ENCODE measurements at regions not wholly inside any gene's neighbourhood (a gene's known extent, or its start where the extent isn't known, plus 50 kb on each side); places are given as distances from the start of the nearest gene placed in this dataset.

DNA sequence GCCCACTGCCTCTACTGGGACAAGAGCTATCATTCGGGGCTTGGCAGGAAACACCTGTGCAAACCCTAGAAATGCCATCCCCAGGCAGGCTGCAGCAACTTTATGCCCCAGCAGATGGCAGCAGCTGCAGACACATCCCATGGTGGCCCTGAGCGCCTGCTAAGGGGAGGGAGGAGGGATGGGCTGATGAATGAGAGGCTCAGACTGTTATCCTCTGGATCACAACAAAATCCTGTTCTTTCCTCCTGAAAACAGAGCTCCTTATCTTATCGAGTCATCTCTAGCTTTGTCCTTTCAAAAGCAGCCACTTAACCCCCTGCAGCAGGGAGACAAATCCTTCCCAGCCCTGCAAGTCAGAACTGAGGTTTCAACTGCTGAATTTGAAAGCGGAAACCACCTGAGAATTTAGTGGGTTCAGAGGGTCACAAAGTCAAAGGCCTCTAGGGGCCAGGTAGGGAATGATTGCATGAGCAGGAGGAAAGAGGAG, 90.6 kb upstream of the PROK2 start:
- Histone ChIP-seq H3K9me3 (ENCODE audit: control insufficient read depth, insufficient read depth, low read length) (no peaks in the 10 kb centered on the region), H3K36me3 (ENCODE audit: control insufficient read depth, insufficient read depth, low read length) (no peaks in the 10 kb centered on the region), H3K27ac (ENCODE audit: low read length) (no peak overlapping the region), H3K27me3 (ENCODE audit: control insufficient read depth, insufficient read depth, low read length) (no peaks in the 10 kb centered on the region), H3K4me1 (ENCODE audit: control insufficient read depth, insufficient read depth, low read length) (peaks cover 3% of the 10 kb centered on the region; the same call in 1 of the 2 replicates), H3K4me3 (ENCODE audit: low read length) (no peak overlapping the region)
- no CpG with 5 or more reads among the region's 4 CpGs for WGBS (ENCODE audit: insufficient coverage, insufficient read length)
- DNase-seq (ENCODE audit: low read depth, low spot score): peak; percentile 82

DNA sequence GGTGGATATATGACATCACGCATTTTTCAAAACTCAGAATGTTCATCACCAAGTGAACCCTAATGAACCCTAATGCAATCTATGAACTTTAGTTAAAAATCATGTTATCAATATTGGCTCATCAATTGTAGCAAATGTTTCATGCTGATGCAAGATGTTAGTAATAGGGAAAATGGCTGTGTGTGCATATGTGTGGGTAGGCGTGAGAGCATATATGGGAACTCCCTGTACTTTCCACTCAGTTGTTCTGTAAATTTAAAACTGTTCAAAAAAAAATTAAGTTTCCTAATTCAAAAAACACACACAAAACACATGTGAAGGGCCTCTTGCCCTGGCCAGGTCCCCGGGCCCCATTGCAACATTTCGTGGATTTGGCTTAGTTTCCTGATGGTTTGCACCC, 89.7 kb upstream of the PROK2 start:
- Histone ChIP-seq H3K36me3 (ENCODE audit: control insufficient read depth, insufficient read depth, low read length) (no peaks in the 10 kb centered on the region), H3K9me3 (ENCODE audit: control insufficient read depth, insufficient read depth, low read length) (no peaks in the 10 kb centered on the region), H3K4me1 (ENCODE audit: control insufficient read depth, insufficient read depth, low read length) (peaks cover 3% of the 10 kb centered on the region; the same call in 1 of the 2 replicates), H3K27me3 (ENCODE audit: control insufficient read depth, insufficient read depth, low read length) (no peaks in the 10 kb centered on the region), H3K27ac (ENCODE audit: low read length) (no peak overlapping the region), H3K4me3 (ENCODE audit: low read length) (no peak overlapping the region)
- DNase-seq (ENCODE audit: low read depth, low spot score): no peak
- WGBS (ENCODE audit: insufficient coverage, insufficient read length): no CpG with 5 or more reads among the region's 4 CpGs

GRCh38 chr3:71873093-71873611, 88.2 kb upstream of the PROK2 start:
- WGBS (ENCODE audit: insufficient coverage, insufficient read length): no CpG with 5 or more reads among the region's 10 CpGs
- DNase-seq (ENCODE audit: low read depth, low spot score): no peak
- H3K4me1 ChIP-seq (ENCODE audit: control insufficient read depth, insufficient read depth, low read length): 0 out of 2 replicates have a peak, but pooled peaks cover 3% of the 10 kb centered on the region

GRCh38 chr3:71872256-71872655, 87.3 kb upstream of the PROK2 start:
- no peaks in the 10 kb centered on the region for H3K9me3 ChIP-seq (ENCODE audit: control insufficient read depth, insufficient read depth, low read length)
- no peaks in the 10 kb centered on the region for H3K27me3 ChIP-seq (ENCODE audit: control insufficient read depth, insufficient read depth, low read length)
- DNase-seq (ENCODE audit: low read depth, low spot score): no peak
- no CpG with 5 or more reads among the region's 2 CpGs for WGBS (ENCODE audit: insufficient coverage, insufficient read length)
- H3K36me3 ChIP-seq (ENCODE audit: control insufficient read depth, insufficient read depth, low read length): no peaks in the 10 kb centered on the region
- no peak overlapping the region for H3K27ac ChIP-seq (ENCODE audit: low read length)
- H3K4me1 ChIP-seq (ENCODE audit: control insufficient read depth, insufficient read depth, low read length): 0 out of 2 replicates have a peak, but pooled peaks cover 3% of the 10 kb centered on the region
- H3K4me3 ChIP-seq (ENCODE audit: low read length): no peak overlapping the region

More at GRCh38 chr3:71873093-71873611, 88.2 kb upstream of the PROK2 start:
- H3K36me3 ChIP-seq (ENCODE audit: control insufficient read depth, insufficient read depth, low read length): no peaks in the 10 kb centered on the region
- H3K9me3 ChIP-seq (ENCODE audit: control insufficient read depth, insufficient read depth, low read length): no peaks in the 10 kb centered on the region
- no peaks in the 10 kb centered on the region for H3K27me3 ChIP-seq (ENCODE audit: control insufficient read depth, insufficient read depth, low read length)
- no peak overlapping the region for H3K27ac ChIP-seq (ENCODE audit: low read length)
- H3K4me3 ChIP-seq (ENCODE audit: low read length): no peak overlapping the region

DNA sequence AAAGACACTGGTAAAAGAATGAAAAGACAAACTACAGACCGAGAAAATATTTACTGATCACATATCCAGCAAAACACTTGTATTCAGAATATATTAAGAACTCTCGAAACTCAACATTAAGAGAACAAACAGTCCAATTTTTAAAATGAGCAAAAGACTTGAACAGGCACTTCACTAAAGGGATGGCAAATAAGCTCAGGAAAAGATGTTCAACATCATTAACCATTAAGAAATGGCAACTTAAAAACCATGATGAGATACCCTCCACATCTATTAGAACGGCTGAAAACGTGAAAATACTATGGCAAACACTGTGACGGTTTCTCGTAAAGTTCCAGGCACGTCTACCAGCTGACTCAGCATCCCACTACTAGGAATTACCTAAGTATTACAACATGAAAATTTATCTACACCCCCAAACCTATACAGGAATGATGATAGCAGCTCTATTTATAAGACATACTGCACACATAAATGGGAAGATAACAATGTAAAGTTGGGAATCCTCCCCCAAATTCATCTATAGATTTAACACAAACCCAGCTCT, 86.1 kb upstream of the PROK2 start:
- no peaks in the 10 kb centered on the region for H3K27me3 ChIP-seq (ENCODE audit: control insufficient read depth, insufficient read depth, low read length)
- no peaks in the 10 kb centered on the region for H3K36me3 ChIP-seq (ENCODE audit: control insufficient read depth, insufficient read depth, low read length)
- WGBS (ENCODE audit: insufficient coverage, insufficient read length): no CpG with 5 or more reads among the region's 7 CpGs
- no peak overlapping the region for H3K27ac ChIP-seq (ENCODE audit: low read length)
- H3K4me3 ChIP-seq (ENCODE audit: low read length): no peak overlapping the region
- H3K4me1 ChIP-seq (ENCODE audit: control insufficient read depth, insufficient read depth, low read length): 0 out of 2 replicates have a peak, but pooled peaks cover 3% of the 10 kb centered on the region
- no peak for DNase-seq (ENCODE audit: low read depth, low spot score)
- no peaks in the 10 kb centered on the region for H3K9me3 ChIP-seq (ENCODE audit: control insufficient read depth, insufficient read depth, low read length)

GRCh38 chr3:71868876-71869275, 83.9 kb upstream of the PROK2 start:
- Histone ChIP-seq H3K27ac (ENCODE audit: low read length) (no peak overlapping the region), H3K36me3 (ENCODE audit: control insufficient read depth, insufficient read depth, low read length) (no peaks in the 10 kb centered on the region), H3K4me3 (ENCODE audit: low read length) (no peak overlapping the region), H3K27me3 (ENCODE audit: control insufficient read depth, insufficient read depth, low read length) (no peaks in the 10 kb centered on the region), H3K9me3 (ENCODE audit: control insufficient read depth, insufficient read depth, low read length) (no peaks in the 10 kb centered on the region), H3K4me1 (ENCODE audit: control insufficient read depth, insufficient read depth, low read length) (0 out of 2 replicates have a peak, but pooled peaks cover 3% of the 10 kb centered on the region)
- DNase-seq (ENCODE audit: low read depth, low spot score): no peak
- no CpG with 5 or more reads among the region's 3 CpGs for WGBS (ENCODE audit: insufficient coverage, insufficient read length)

DNA sequence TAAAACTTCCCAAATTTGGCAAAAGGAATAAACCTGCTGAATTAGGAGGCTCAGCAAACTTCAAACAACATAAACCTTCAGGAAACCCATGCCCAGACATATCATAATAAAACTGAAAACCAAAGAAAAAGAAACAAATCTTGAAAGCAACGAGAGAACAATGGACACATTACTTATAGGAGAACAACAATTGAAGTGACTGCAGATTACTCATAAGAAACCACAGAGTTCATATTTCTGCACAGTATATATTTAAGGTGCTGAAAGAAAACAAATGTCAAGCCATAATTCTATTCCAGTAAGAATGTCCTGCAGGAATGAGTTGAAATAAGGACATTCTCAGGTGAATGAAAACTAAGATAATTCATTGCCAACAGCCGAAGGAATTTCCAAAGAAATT, 80.8 kb upstream of the PROK2 start:
- no peaks in the 10 kb centered on the region for H3K36me3 ChIP-seq (ENCODE audit: control insufficient read depth, insufficient read depth, low read length)
- no peaks in the 10 kb centered on the region for H3K27me3 ChIP-seq (ENCODE audit: control insufficient read depth, insufficient read depth, low read length)
- no peak for DNase-seq (ENCODE audit: low read depth, low spot score)
- peaks cover 3% of the 10 kb centered on the region; the same call in 1 of the 2 replicates for H3K9me3 ChIP-seq (ENCODE audit: control insufficient read depth, insufficient read depth, low read length)
- no peak overlapping the region for H3K27ac ChIP-seq (ENCODE audit: low read length)
- no CpG with 5 or more reads among the region's 2 CpGs for WGBS (ENCODE audit: insufficient coverage, insufficient read length)
- peaks cover 2% of the 10 kb centered on the region; the same call in 1 of the 2 replicates for H3K4me1 ChIP-seq (ENCODE audit: control insufficient read depth, insufficient read depth, low read length)
- no peak overlapping the region for H3K4me3 ChIP-seq (ENCODE audit: low read length)

GRCh38 chr3:71863563-71864190, 78.7 kb upstream of the PROK2 start:
- WGBS (ENCODE audit: insufficient coverage, insufficient read length): no CpG with 5 or more reads among the region's 5 CpGs
- H3K4me1 ChIP-seq (ENCODE audit: control insufficient read depth, insufficient read depth, low read length): peaks cover 3% of the 10 kb centered on the region; the same call in 1 of the 2 replicates
- no peak overlapping the region for H3K27ac ChIP-seq (ENCODE audit: low read length)
- no peaks in the 10 kb centered on the region for H3K36me3 ChIP-seq (ENCODE audit: control insufficient read depth, insufficient read depth, low read length)
- no peak overlapping the region for H3K4me3 ChIP-seq (ENCODE audit: low read length)
- DNase-seq (ENCODE audit: low read depth, low spot score): no peak
- H3K27me3 ChIP-seq (ENCODE audit: control insufficient read depth, insufficient read depth, low read length): no peaks in the 10 kb centered on the region
- H3K9me3 ChIP-seq (ENCODE audit: control insufficient read depth, insufficient read depth, low read length): peaks cover 4% of the 10 kb centered on the region; the same call in 1 of the 2 replicates

GRCh38 chr3:71862371-71863140, 77.6 kb upstream of the PROK2 start:
- Histone ChIP-seq H3K9me3 (ENCODE audit: control insufficient read depth, insufficient read depth, low read length) (peaks cover 4% of the 10 kb centered on the region; the same call in 1 of the 2 replicates), H3K27ac (ENCODE audit: low read length) (no peak overlapping the region), H3K36me3 (ENCODE audit: control insufficient read depth, insufficient read depth, low read length) (no peaks in the 10 kb centered on the region), H3K4me1 (ENCODE audit: control insufficient read depth, insufficient read depth, low read length) (peaks cover 4% of the 10 kb centered on the region; the same call in 1 of the 2 replicates), H3K4me3 (ENCODE audit: low read length) (no peak overlapping the region), H3K27me3 (ENCODE audit: control insufficient read depth, insufficient read depth, low read length) (no peaks in the 10 kb centered on the region)
- WGBS (ENCODE audit: insufficient coverage, insufficient read length): no CpG with 5 or more reads among the region's 2 CpGs
- no peak for DNase-seq (ENCODE audit: low read depth, low spot score)

- H3K27ac ChIP-seq (ENCODE audit: low read length): no peak overlapping the region
- DNase-seq (ENCODE audit: low read depth, low spot score): no peak
- WGBS (ENCODE audit: insufficient coverage, insufficient read length): no CpG with 5 or more reads among the region's 3 CpGs
- peaks cover 4% of the 10 kb centered on the region; the same call in 1 of the 2 replicates for H3K9me3 ChIP-seq (ENCODE audit: control insufficient read depth, insufficient read depth, low read length)
- no peaks in the 10 kb centered on the region for H3K27me3 ChIP-seq (ENCODE audit: control insufficient read depth, insufficient read depth, low read length)
- no peak overlapping the region for H3K4me3 ChIP-seq (ENCODE audit: low read length)
- H3K36me3 ChIP-seq (ENCODE audit: control insufficient read depth, insufficient read depth, low read length): no peaks in the 10 kb centered on the region
- peaks cover 4% of the 10 kb centered on the region; the same call in 1 of the 2 replicates for H3K4me1 ChIP-seq (ENCODE audit: control insufficient read depth, insufficient read depth, low read length)
Observed at GRCh38 chr3:71859123-71859519, 74.2 kb upstream of the PROK2 start.

All from iPS DF 6.9 (cell line).